ENCODE measurements at regions not wholly inside any gene's neighbourhood (a gene's known extent, or its start where the extent isn't known, plus 50 kb on each side); places are given as distances from the start of the nearest gene placed in this dataset.

DNA sequence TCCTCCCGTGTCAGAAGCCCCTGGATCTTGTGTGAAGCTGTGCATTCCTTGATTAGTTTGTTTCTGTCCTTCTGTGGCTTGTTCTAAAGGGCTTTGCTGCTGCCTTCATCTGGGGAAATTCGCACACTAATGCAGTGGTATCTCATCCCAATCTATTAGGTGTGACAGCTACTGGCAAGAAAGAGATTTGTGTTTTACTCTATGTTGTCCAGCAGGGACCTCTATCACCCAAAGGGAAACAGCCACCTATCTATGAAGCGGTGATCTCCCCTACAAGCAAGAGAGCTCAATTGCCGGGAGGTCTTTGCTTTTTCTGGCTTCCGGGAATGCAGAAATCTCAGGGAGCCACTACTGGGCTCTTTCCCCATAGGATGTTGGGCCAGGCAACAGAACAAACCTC lies 151.8 kb downstream of the NRN1 start:
- TF ChIP-seq CTCF (IDR thresholded peaks at IDR 0.05; ENCODE audit: low read depth, low read length) (no peak), POLR2A (IDR thresholded peaks at IDR 0.05; ENCODE audit: extremely low read depth, insufficient read length) (no peak)

Data from NB4 (cell line).